ENCODE measurements at regions not wholly inside any gene's neighbourhood (a gene's known extent, or its start where the extent isn't known, plus 50 kb on each side); places are given as distances from the start of the nearest gene placed in this dataset.

DNA sequence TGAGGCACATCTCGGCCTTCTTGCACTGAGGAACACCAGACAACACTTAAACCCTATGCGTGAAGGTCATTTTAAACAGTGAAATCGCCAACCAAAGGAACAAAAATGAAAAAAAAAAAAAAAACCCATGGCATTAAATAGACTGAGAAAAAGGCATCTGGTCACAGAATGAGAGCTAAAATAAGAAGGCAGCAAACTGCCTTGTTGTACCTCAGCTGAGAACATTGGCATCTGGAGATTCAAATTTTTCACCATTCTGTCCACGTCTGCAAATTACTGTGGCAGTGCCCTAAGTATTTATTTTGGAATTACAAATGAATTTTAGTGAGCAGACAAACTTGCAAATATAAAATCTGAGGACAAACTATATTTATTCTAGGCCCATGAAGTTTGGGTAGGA lies 82.6 kb upstream of the POU1F1 start:
- Histone ChIP-seq H3K4me3 (ENCODE audit: control insufficient read depth in 2 of 3, extremely low read depth in 1 of 3, insufficient read depth in 2 of 3, low read depth in 1 of 3, low read length in 3 of 3) (no peak overlapping the region), H3K36me3 (ENCODE audit: control insufficient read depth in 2 of 2, extremely low read depth in 1 of 2, insufficient read depth in 2 of 2, low read length in 2 of 2) (no peaks in the 10 kb centered on the region), H3K9me1 (ENCODE audit: control insufficient read depth, extremely low read depth, insufficient read depth, low read length) (no peaks in the 10 kb centered on the region), H3K9me3 (ENCODE audit: control insufficient read depth, low read depth, low read length) (no peaks in the 10 kb centered on the region), H3K27me3 (ENCODE audit: control insufficient read depth, extremely low read depth, insufficient read depth, low read length) (no peaks in the 10 kb centered on the region), H3K27ac (ENCODE audit: control insufficient read depth, insufficient read depth, low read length) (no peak overlapping the region), H3K79me2 (ENCODE audit: control insufficient read depth, insufficient read depth, low read length) (no peaks in the 10 kb centered on the region), H4K20me1 (ENCODE audit: control insufficient read depth, extremely low read depth, insufficient read depth, low read length) (no peaks in the 10 kb centered on the region), H3K4me2 (ENCODE audit: control insufficient read depth, extremely low read depth, insufficient read depth, low read depth, low read length) (no peak overlapping the region), H3K4me1 (ENCODE audit: control insufficient read depth, extremely low read depth, insufficient read depth, low read length) (no peaks in the 10 kb centered on the region), H2AFZ (ENCODE audit: control insufficient read depth, low read length) (no peak overlapping the region), H3K9ac (ENCODE audit: control insufficient read depth, extremely low read depth, insufficient read depth, low read length) (no peak overlapping the region)
- DNase-seq (ENCODE audit: low read depth, low spot score): no peak
- FAIRE-seq: no peak
- dilution Hi-C loops (cut with MboI; ENCODE audit: extremely low pct_ligation_motif_present, low sequenced_read_pairs): no loop called here
- TF ChIP-seq, protein P1, sequence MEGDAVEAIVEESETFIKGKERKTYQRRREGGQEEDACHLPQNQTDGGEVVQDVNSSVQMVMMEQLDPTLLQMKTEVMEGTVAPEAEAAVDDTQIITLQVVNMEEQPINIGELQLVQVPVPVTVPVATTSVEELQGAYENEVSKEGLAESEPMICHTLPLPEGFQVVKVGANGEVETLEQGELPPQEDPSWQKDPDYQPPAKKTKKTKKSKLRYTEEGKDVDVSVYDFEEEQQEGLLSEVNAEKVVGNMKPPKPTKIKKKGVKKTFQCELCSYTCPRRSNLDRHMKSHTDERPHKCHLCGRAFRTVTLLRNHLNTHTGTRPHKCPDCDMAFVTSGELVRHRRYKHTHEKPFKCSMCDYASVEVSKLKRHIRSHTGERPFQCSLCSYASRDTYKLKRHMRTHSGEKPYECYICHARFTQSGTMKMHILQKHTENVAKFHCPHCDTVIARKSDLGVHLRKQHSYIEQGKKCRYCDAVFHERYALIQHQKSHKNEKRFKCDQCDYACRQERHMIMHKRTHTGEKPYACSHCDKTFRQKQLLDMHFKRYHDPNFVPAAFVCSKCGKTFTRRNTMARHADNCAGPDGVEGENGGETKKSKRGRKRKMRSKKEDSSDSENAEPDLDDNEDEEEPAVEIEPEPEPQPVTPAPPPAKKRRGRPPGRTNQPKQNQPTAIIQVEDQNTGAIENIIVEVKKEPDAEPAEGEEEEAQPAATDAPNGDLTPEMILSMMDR (optimal IDR thresholded peaks at IDR 0.05 in 1 of 3, IDR thresholded peaks at IDR 0.05 in 1 of 3, conservative IDR thresholded peaks at IDR 0.05 in 1 of 3; ENCODE audit: extremely low read depth in 1 of 3, insufficient read depth in 2 of 3, low read length in 3 of 3): no peak
- TF ChIP-seq EZH2 (IDR thresholded peaks at IDR 0.05; ENCODE audit: low read length): no peak

DNA sequence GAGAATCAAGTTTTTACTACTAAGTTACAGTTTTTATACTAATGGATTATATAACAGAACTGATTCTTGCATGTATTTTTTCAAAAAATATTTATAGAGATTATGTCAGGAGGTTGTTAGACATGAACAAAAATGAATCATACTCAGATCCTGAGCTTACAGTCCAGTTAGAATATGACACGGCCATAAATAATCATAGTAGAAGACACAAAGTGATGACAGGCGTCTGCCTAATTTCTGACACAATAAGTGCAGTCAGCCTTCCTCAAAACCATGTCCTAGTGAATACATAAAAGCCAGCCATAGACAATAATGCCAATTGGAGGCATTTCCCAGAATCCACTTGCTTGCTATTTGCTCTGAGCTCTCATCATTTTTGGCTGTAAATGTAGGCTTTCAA lies 81.7 kb upstream of the POU1F1 start:
- TF ChIP-seq EZH2 (IDR thresholded peaks at IDR 0.05; ENCODE audit: low read length): no peak
- TF ChIP-seq, protein P1 (optimal IDR thresholded peaks at IDR 0.05 in 1 of 3, IDR thresholded peaks at IDR 0.05 in 1 of 3, conservative IDR thresholded peaks at IDR 0.05 in 1 of 3; ENCODE audit: extremely low read depth in 1 of 3, insufficient read depth in 2 of 3, low read length in 3 of 3): no peak
- H4K20me1 ChIP-seq (ENCODE audit: control insufficient read depth, extremely low read depth, insufficient read depth, low read length): no peaks in the 10 kb centered on the region
- dilution Hi-C loops (cut with MboI; ENCODE audit: extremely low pct_ligation_motif_present, low sequenced_read_pairs): no loop called here
- no peaks in the 10 kb centered on the region for H3K27me3 ChIP-seq (ENCODE audit: control insufficient read depth, extremely low read depth, insufficient read depth, low read length)
- no peak overlapping the region for H3K9ac ChIP-seq (ENCODE audit: control insufficient read depth, extremely low read depth, insufficient read depth, low read length)
- H3K4me3 ChIP-seq (ENCODE audit: control insufficient read depth in 2 of 3, extremely low read depth in 1 of 3, insufficient read depth in 2 of 3, low read depth in 1 of 3, low read length in 3 of 3): no peak overlapping the region
- H3K4me2 ChIP-seq (ENCODE audit: control insufficient read depth, extremely low read depth, insufficient read depth, low read depth, low read length): no peak overlapping the region
- no peak for DNase-seq (ENCODE audit: low read depth, low spot score)
- no peaks in the 10 kb centered on the region for H3K9me1 ChIP-seq (ENCODE audit: control insufficient read depth, extremely low read depth, insufficient read depth, low read length)
- no peaks in the 10 kb centered on the region for H3K9me3 ChIP-seq (ENCODE audit: control insufficient read depth, low read depth, low read length)
- no peaks in the 10 kb centered on the region for H3K4me1 ChIP-seq (ENCODE audit: control insufficient read depth, extremely low read depth, insufficient read depth, low read length)
- no peak overlapping the region for H3K27ac ChIP-seq (ENCODE audit: control insufficient read depth, insufficient read depth, low read length)
- no peak overlapping the region for H2AFZ ChIP-seq (ENCODE audit: control insufficient read depth, low read length)
- FAIRE-seq: no peak
- H3K79me2 ChIP-seq (ENCODE audit: control insufficient read depth, insufficient read depth, low read length): no peaks in the 10 kb centered on the region
- no peaks in the 10 kb centered on the region for H3K36me3 ChIP-seq (ENCODE audit: control insufficient read depth in 2 of 2, extremely low read depth in 1 of 2, insufficient read depth in 2 of 2, low read length in 2 of 2)

Measured in keratinocyte (primary cell).